Germinal center (tissue), 1 donor: ENCODE measurements at regions not wholly inside any gene's neighbourhood (a gene's known extent, or its start where the extent isn't known, plus 50 kb on each side); places are given as distances from the start of the nearest gene placed in this dataset.
"Not testable (repeated sequence)": the region's sequence is repeated elsewhere in the genome, so short reads cannot be mapped to it uniquely, and the experiment has no call there.

Experiments
- DNase-seq: peaks from one replicate; pipeline ENCODE4 v3.0.0; 2012; ENCODE audit warnings: mixed read lengths, low spot score

GRCh38 chr2:204359076-204359475 lies 186.2 kb upstream of the PARD3B start:
- DNase-seq, result no peak

GRCh38 chr2:204360218-204361007 lies 184.9 kb upstream of the PARD3B start:
- no peak for DNase-seq

DNA sequence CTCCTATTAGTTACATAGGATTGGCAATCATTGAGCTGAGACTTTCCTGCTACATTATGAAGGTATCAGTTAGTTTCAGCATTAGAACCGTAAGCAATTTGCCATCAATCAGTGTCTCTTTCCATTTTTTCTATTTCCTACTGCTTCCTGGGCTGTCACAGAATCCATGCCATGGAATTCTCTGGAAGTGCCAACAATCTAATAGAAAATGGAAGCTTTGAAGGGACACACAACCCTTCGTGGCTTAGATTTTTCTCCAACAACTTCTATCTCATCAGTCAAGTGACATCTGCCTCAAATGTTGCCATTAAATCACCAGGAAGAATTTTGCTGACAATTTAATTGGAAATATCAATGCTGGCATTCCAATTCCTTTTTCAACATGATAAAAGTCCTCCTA lies 183.5 kb upstream of the PARD3B start:
- DNase-seq, result no peak

DNA sequence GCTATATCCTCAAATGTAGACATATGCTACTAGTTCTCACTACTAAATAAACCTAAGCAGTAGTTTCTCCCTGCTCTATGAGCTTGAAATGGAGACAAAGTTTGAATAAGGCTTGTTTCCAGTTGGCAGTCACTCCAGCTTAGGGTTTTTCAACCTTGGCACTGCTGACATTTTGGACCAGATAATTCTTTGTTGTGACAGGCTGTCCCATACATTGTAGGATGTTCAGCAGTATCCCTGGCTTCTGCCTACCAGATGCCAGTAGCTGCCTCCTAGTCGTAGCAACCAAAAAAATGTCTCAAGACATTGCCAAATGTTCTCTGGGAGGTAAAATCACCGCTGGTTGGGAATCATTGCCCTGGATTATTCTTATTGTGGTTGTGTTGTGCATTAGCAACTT lies 182.7 kb upstream of the PARD3B start:
- no peak for DNase-seq

- DNase-seq, result no peak
Measured at GRCh38 chr2:204363513-204363912, 181.8 kb upstream of the PARD3B start.

- DNase-seq, result no peak
Measured at GRCh38 chr2:204364860-204365535, 180.3 kb upstream of the PARD3B start.

DNA sequence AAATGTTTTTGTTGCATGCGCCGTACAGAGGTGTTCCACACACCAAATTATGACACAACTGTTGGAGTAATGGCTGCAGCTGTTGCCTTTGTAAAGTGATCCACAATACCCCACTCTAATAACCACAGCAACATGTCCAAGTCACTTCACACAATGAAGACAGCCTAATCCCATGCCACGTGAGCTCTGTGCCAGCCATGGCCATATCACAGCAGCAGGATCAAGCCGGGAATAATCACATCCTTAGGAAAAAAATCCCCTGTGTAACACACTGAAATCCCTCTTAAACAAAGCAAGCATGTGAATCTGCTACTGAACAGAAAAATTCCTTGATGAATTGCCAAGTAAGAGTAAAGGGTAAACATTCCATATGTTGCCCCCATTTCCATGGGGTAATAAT lies 179.5 kb upstream of the PARD3B start:
- DNase-seq, result no peak

- DNase-seq, result no peak
Measured at GRCh38 chr2:204367466-204367865, 177.8 kb upstream of the PARD3B start.

DNA sequence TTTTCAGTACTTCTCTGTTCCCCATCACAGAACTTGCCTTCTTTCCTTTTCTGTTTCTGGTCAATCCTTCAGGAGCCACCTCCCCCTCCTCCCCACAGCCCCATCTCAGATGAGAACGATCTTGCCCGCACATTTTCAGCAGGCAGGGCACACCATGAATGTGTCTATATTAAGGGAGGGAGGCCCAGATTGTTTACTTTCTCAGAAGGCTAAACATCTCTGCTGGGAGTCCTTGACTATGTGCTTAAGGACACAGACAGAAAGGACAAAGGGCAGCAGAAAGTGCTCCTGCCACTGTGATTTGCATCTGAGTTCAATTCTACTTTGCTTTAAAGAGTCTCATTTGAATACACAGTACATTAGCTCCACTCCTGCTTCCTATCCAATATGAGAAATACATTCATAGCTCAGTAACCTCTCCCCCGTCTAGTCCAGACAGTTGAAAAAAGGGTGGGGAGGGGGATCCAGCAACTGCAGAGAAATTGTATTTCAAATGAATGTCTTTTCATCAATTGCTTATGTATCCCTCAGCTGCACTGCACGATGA lies 175.0 kb upstream of the PARD3B start:
- no peak for DNase-seq

DNA sequence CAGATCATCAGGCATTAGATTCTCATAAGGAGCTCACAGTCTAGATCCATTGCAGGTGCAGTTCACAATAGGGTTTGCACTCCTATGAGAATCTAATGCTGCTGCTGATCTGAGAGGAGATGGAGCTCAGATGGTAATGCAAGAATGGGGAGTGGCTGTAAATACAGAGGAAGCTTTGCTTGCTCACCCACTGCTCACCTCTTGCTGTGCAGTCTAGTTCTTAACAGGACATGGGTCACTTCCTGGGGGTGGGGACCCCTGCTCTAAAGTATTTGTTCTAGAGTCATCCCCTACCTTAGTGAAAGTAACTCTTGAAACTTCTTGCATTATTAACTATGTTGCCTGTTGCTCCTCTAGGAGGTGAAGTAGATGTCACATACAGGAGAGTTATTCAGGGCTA lies 171.3 kb upstream of the PARD3B start:
- no peak for DNase-seq

DNA sequence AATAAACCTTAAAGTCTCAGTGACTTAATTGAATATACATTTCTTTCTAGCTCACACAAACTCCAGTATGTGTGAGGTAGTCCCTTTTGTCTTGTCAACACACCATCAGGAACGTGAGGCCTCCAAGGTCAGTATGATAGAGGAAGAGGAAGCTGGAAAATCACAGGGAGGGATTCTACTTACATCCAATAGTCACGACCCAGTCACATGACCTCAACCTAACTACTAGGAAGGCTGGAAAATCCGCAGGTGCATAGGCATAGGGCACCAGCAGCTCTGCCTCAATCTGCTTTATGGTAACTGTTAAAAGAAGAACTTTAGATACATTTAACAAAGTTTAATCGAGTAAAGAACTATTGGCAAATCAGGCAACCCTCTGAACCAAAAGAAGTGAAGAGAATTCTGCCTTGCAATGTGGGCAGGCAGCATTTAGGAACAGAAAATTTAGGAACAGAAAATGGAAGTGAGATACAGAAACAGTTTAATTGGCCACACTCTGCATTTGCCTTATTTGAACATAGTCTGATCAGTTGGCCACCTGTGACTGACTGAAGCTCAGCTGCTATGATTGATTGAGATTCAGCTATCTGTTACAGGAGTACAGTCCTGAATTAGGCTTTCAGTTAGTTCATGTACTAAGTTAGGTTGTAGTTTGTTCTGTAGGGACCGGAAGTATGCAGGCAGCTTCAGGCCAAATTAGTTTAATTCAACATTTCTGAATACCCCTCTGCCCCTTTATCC lies 165.0 kb upstream of the PARD3B start:
- DNase-seq, result no peak

GRCh38 chr2:204386668-204387067 lies 158.6 kb upstream of the PARD3B start:
- no peak for DNase-seq

DNA sequence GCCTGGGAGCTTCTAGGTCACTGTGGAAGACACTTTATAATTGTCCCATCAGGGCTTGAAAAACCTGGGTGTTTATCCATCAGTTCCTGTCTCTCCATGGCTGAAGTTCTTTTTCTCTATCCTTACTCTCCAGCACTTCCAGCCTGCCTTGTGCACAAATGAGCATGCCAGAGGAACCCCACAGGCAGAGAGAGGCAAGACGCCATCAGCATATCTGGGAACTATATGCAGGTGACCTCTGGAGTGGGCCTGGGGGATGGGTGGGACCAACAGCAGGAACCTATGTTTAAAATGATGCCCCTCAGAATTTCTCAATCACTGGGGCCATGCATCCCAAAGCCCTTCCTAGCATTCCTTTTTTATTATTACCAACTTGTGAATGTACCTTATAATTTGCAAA lies 156.2 kb upstream of the PARD3B start:
- no peak for DNase-seq

DNA sequence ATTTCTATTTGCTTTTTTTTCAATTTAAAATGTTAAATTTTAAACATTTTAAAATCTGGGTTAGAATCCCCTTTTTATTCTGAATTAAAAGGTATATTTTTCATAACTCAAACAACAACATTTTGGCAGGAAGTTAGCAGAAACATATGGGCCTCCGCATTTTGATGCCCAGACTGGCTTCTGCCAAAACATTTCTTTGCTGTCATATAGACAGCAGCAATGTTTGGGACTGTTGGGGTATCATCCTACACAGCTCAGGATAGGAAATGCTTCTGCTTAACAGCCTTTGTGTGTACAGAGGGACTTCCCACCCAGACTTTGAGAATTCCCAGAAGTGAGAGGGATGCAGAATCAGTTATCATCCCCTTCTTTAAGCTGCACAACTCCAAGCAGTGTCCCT lies 155.4 kb upstream of the PARD3B start:
- no peak for DNase-seq

DNA sequence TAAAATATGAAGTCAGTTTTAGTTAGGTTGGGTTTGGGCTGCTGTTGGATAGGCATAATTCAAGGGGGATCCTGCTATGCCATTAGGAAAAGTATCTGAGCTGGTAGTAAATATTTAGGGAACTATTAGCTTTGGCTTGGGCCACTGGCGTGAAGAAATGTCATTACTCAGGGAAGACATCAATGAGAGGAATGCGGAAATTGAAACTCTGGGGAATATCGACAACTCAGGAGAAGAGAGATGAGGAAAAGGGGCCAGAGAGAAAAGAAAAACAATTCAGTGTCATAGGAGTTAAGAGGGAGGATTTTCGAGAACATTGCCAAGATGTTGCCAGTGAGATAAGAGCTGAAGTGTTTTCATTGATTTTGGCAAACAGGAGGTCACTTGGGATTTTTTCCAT lies 149.7 kb upstream of the PARD3B start:
- DNase-seq, result no peak

DNA sequence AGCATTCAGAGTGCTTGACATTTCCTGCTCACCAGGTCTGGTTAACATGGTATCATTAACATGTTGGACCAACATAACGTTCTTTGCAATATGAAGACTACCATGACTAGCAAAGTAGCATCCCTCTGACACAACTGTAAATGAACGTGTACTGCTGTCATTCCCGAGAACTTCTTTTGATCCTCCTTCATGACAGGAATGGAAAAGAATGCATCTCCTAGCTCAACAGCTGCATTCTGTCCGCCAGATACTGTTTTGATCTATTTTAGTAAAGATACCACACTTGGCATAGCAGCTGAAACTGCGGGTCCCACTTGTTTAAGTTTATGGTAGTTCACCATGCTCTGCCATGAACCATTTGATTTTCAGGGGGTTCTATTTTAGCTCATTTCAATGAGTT lies 144.2 kb upstream of the PARD3B start:
- DNase-seq, result no peak

- DNase-seq, result no peak
Measured at GRCh38 chr2:204407204-204408014, 137.9 kb upstream of the PARD3B start.

DNA sequence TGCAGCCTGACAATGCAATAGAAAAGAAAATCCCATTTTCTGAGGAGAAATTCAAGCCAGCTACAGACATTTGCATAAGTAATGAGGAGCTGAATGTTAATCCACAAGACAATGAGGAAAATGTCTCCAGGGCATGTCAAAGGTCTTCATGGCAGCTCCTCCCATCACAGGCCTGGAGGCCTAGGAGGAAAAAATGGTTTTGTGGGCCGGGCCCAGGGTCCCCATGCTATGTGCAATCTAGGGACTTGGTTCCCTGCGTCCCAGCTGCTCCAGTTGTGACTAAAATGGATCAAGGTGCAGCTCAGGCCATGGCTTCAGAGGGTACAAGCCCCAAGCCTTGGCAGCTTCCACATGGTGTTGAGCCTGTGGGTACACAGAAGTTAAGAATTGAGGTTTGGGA lies 132.5 kb upstream of the PARD3B start:
- not testable (repeated sequence) for DNase-seq

DNA sequence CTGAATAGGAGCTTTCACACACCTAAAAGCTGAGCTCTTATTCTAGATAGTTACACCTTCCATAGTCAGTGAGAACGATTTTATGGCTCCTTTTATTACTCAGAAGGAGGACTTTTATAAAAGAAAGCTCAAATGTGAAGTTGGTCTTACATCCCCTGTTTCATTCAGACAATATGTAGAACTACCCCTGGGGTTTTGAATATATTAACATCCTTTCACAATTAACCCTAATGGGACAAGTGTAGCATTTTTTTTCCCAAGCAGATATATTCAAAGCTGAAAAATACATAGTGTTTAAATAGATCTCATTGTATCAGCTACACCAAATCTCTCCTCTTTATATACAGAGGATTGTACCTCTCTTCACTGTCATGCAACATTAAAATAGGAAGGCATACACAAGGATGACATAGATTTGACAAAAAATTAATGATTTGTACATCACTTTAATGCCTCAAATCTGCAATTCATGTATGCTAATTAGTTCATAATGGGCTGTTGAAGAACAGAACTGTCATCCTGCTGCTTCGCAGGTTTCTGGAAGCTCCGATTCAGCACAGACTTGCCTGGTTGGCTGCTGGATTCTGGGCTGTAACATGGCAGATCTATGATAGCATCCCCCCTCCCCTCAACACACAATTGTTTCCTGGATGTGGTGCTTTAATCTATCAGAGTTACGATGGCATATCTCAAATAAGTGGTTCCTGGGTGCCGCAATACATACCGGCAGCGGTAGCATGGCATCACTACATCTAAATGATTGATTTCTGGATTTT lies 129.7 kb upstream of the PARD3B start:
- no peak for DNase-seq

- DNase-seq, result no peak
Measured at GRCh38 chr2:204416236-204416635, 129.0 kb upstream of the PARD3B start.

DNA sequence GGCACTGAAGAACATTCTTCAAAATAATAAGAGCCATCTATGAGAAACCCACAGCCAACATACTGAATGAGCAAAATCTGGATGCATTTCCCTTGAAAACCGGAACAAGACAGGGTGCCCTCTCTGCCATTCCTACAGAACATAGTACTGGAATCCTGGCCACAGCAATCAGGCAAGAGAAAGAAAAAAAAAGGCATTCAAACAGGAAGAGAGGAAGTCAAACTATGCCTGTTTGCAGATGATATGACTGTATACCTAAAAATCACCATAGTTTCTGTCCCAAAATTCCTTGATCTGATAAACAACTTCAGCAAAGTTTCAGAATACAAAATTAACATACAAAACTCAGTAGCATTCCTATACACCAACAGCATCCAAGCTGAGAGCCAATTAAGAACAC lies 119.5 kb upstream of the PARD3B start:
- DNase-seq, result no peak
